ENCODE measurements at regions not wholly inside any gene's neighbourhood (a gene's known extent, or its start where the extent isn't known, plus 50 kb on each side); places are given as distances from the start of the nearest gene placed in this dataset.
"Not testable (repeated sequence)": the region's sequence is repeated elsewhere in the genome, so short reads cannot be mapped to it uniquely, and the experiment has no call there.

- no peak for DNase-seq
Measured at GRCh38 chr4:107467461-107467860, 252.6 kb downstream of the PAPSS1 start.

- DNase-seq = no peak
Measured at GRCh38 chr4:107458194-107458593, 261.8 kb downstream of the PAPSS1 start.

- no peak for DNase-seq
Measured at GRCh38 chr4:107453987-107454386, 266.0 kb downstream of the PAPSS1 start.

- DNase-seq = no peak
Measured at GRCh38 chr4:107452717-107453630, 267.1 kb downstream of the PAPSS1 start.

- no peak for DNase-seq
Measured at GRCh38 chr4:107449611-107450369, 270.2 kb downstream of the PAPSS1 start.

- no peak for DNase-seq
Measured at GRCh38 chr4:107442538-107443111, 277.4 kb downstream of the PAPSS1 start.

GRCh38 chr4:107439401-107439800 is 280.6 kb downstream of the PAPSS1 start:
- no peak for DNase-seq

GRCh38 chr4:107436471-107436870 is 283.6 kb downstream of the PAPSS1 start:
- DNase-seq = not testable (repeated sequence)

- no peak for DNase-seq
Measured at GRCh38 chr4:107432451-107432850, 287.6 kb downstream of the PAPSS1 start.

GRCh38 chr4:107423677-107424405 is 296.2 kb downstream of the PAPSS1 start:
- DNase-seq = no peak

GRCh38 chr4:107419536-107419935 is 300.5 kb downstream of the PAPSS1 start:
- not testable (repeated sequence) for DNase-seq

GRCh38 chr4:107419052-107419451 is 301.0 kb downstream of the PAPSS1 start:
- no peak for DNase-seq

GRCh38 chr4:107415490-107415889 is 304.5 kb downstream of the PAPSS1 start:
- DNase-seq = not testable (repeated sequence)

GRCh38 chr4:107409872-107410271 is 310.2 kb downstream of the PAPSS1 start:
- not testable (repeated sequence) for DNase-seq

- DNase-seq = no peak
Measured at GRCh38 chr4:107408968-107409367, 311.1 kb downstream of the PAPSS1 start.

GRCh38 chr4:107404591-107405300 is 315.3 kb downstream of the PAPSS1 start:
- DNase-seq = no peak

- DNase-seq = no peak
Measured at GRCh38 chr4:107402291-107402690, 317.7 kb downstream of the PAPSS1 start.

GRCh38 chr4:107392951-107393350 is 327.1 kb downstream of the PAPSS1 start:
- DNase-seq = no peak

- DNase-seq = no peak
Measured at GRCh38 chr4:107392380-107392779, 327.7 kb downstream of the PAPSS1 start.

- DNase-seq = no peak
Measured at GRCh38 chr4:107391630-107392028, 328.4 kb downstream of the PAPSS1 start.

- no peak for DNase-seq
Measured at GRCh38 chr4:107391009-107391629, 328.9 kb downstream of the PAPSS1 start.

- no peak for DNase-seq
Measured at GRCh38 chr4:107389965-107390364, 330.1 kb downstream of the PAPSS1 start.

All from COR-L47 (cell line).